Esophagus muscularis mucosa (tissue), 4 donors: ENCODE measurements at regions not wholly inside any gene's neighbourhood (a gene's known extent, or its start where the extent isn't known, plus 50 kb on each side); places are given as distances from the start of the nearest gene placed in this dataset.

Source experiments
- DNase-seq: peaks from one replicate; pipeline ENCODE4 v3.0.0-alpha.2; 2017; ENCODE audit errors: extremely low spot score
- H3K27ac ChIP-seq, 4 donors: fragments of 200-600 bp; sonication (generic); replicated peaks in 1 of 4; 1 replicate in 3 of 4; 2 replicates in 1 of 4; pipeline ENCODE4 v1.5.1; 2016 to 2019; ENCODE audit warnings: mild to moderate bottlenecking in 1 of 4
- H3K27me3 ChIP-seq, 4 donors: fragments of 200-600 bp; sonication (generic); one replicate each; pipeline versions ENCODE4 v1.5.1 to v1.6.0; 2016 to 2019
- H3K36me3 ChIP-seq, 4 donors: fragments of 200-600 bp; sonication (generic); one replicate each; pipeline ENCODE4 v1.5.1; 2016 to 2019
- H3K4me1 ChIP-seq, 4 donors: fragments of 200-600 bp; sonication (generic); one replicate each; pipeline ENCODE4 v1.5.1; 2016 to 2019
- H3K4me3 ChIP-seq, 4 donors: fragments of 200-600 bp; sonication (generic); 1 replicate in 2 of 4; 2 replicates in 2 of 4; pipeline ENCODE4 v1.5.1; 2016 to 2019; ENCODE audit warnings: mild to moderate bottlenecking in 4 of 4, moderate library complexity in 1 of 4
- H3K9me3 ChIP-seq, 4 donors: fragments of 200-600 bp; sonication (generic); 1 replicate in 3 of 4; 2 replicates in 1 of 4; pipeline ENCODE4 v1.5.1; 2016 to 2019
- CTCF ChIP-seq, 3 experiments: fragments of 200-600 bp in 2 of 3; fragments of 450-650 bp in 1 of 3; sonication (generic) in 2 of 3; IDR thresholded peaks; one replicate each; pipeline ENCODE4 v1.5.1; 2017 to 2019; ENCODE audit warnings: antibody characterized with exemption in 3 of 3, mild to moderate bottlenecking in 2 of 3, moderate library complexity in 1 of 3
- EP300 ChIP-seq: sonication (generic); formaldehyde crosslinking; IDR thresholded peaks from one replicate; pipeline ENCODE4 v1.6.1; 2017; ENCODE audit warnings: antibody characterized with exemption
- POLR2A ChIP-seq: fragments of 450-650 bp; IDR thresholded peaks from one replicate; pipeline ENCODE4 v1.6.1; 2017; ENCODE audit warnings: antibody characterized with exemption, moderate library complexity, mild to moderate bottlenecking, low read depth
- POLR2AphosphoS5 ChIP-seq, 2 donors: sonication (generic); formaldehyde crosslinking; IDR thresholded peaks; one replicate each; pipeline ENCODE4 v1.6.1; 2017; ENCODE audit warnings: antibody characterized with exemption in 2 of 2
- WGBS: methylation state at CpG from one replicate; pipeline ENCODE4 v1.1.5; 2018; 5-methylcytosine and 5-hydroxymethylcytosine counted together
- intact Hi-C: fragments of 100-400 bp; cut with DNase I; formaldehyde crosslinking; loops from one replicate; pipeline ENCODE4 v1.15.1; 2023

GRCh38 chr17:72535779-72536178, 415.0 kb downstream of the SOX9 start:
- H3K36me3 ChIP-seq = no peaks in the 10 kb centered on the region
- no peak overlapping the region for H3K4me3 ChIP-seq
- peaks cover 4 to 12% (median 11%) of the 10 kb centered on the region in 4 donors for H3K4me1 ChIP-seq
- intact Hi-C loops = loop anchor here (10.0 kb wide), 2 partner anchors 411 to 1071 kb away; partner anchors contain the start of gene SOX9
- peaks cover 0 to 15% (median 0%) of the 10 kb centered on the region in 4 donors for H3K27me3 ChIP-seq
- peaks cover 0 to 10% (median 0%) of the 10 kb centered on the region in 4 donors for H3K9me3 ChIP-seq
- TF ChIP-seq POLR2A = no peak
- no peak for TF ChIP-seq CTCF (IDR thresholded peaks at IDR 0.05)
- TF ChIP-seq POLR2AphosphoS5 (IDR thresholded peaks at IDR 0.05) = no peak
- TF ChIP-seq EP300 = no peak
- WGBS = 94% methylated on average over 4 of the region's 5 CpGs
- no peak overlapping the region for H3K27ac ChIP-seq
- no peak for DNase-seq

GRCh38 chr17:72536788-72537187, 416.0 kb downstream of the SOX9 start:
- peaks cover 0 to 15% (median 0%) of the 10 kb centered on the region in 4 donors for H3K27me3 ChIP-seq
- WGBS = 82% methylated on average over 9 of the region's 9 CpGs
- intact Hi-C loops = loop anchor here (10.0 kb wide), 2 partner anchors 412 to 1072 kb away; partner anchors contain the start of gene SOX9
- H3K27ac ChIP-seq = no peak overlapping the region
- no peak overlapping the region for H3K4me3 ChIP-seq
- DNase-seq = no peak
- H3K9me3 ChIP-seq = peaks cover 0 to 10% (median 0%) of the 10 kb centered on the region in 4 donors
- no peaks in the 10 kb centered on the region for H3K36me3 ChIP-seq
- peaks cover 4 to 14% (median 12%) of the 10 kb centered on the region in 4 donors for H3K4me1 ChIP-seq
- no peak for TF ChIP-seq EP300
- no peak for TF ChIP-seq POLR2A
- no peak for TF ChIP-seq POLR2AphosphoS5 (IDR thresholded peaks at IDR 0.05)
- no peak for TF ChIP-seq CTCF (IDR thresholded peaks at IDR 0.05)

- no peak overlapping the region for H3K4me3 ChIP-seq
- no peak overlapping the region for H3K27ac ChIP-seq
- 90% methylated on average over 5 of the region's 5 CpGs for WGBS
- intact Hi-C loops = loop anchor here (10.0 kb wide), 2 partner anchors 414 to 1074 kb away; partner anchors contain the start of gene SOX9
- H3K9me3 ChIP-seq = peaks cover 0 to 10% (median 0%) of the 10 kb centered on the region in 4 donors
- no peak for TF ChIP-seq POLR2A
- no peak for TF ChIP-seq EP300
- no peak for TF ChIP-seq CTCF (IDR thresholded peaks at IDR 0.05)
- TF ChIP-seq POLR2AphosphoS5 (IDR thresholded peaks at IDR 0.05) = no peak
- no peaks in the 10 kb centered on the region for H3K36me3 ChIP-seq
- DNase-seq = no peak
- H3K4me1 ChIP-seq = peaks cover 4 to 14% (median 12%) of the 10 kb centered on the region in 4 donors
- H3K27me3 ChIP-seq = peaks cover 0 to 16% (median 0%) of the 10 kb centered on the region in 4 donors
These were observed 417.6 kb downstream of the SOX9 start for GRCh38 chr17:72538443-72538842.

GRCh38 chr17:72538901-72539352, 418.1 kb downstream of the SOX9 start:
- Histone ChIP-seq H3K27me3 (peaks cover 0 to 19% (median 0%) of the 10 kb centered on the region in 4 donors), H3K9me3 (peaks cover 0 to 6% (median 0%) of the 10 kb centered on the region in 4 donors), H3K36me3 (no peaks in the 10 kb centered on the region), H3K4me1 (peaks cover 4 to 14% (median 12%) of the 10 kb centered on the region in 4 donors), H3K27ac (no peak overlapping the region), H3K4me3 (no peak overlapping the region)
- 93% methylated on average over 9 of the region's 13 CpGs for WGBS
- TF ChIP-seq CTCF (IDR thresholded peaks at IDR 0.05) (no peak), POLR2AphosphoS5 (IDR thresholded peaks at IDR 0.05) (no peak), EP300 (no peak), POLR2A (no peak)
- DNase-seq = no peak
- intact Hi-C loops = loop anchor here (10.0 kb wide), 2 partner anchors 414 to 1074 kb away; partner anchors contain the start of gene SOX9
